ENCODE measurements at regions not wholly inside any gene's neighbourhood (a gene's known extent, or its start where the extent isn't known, plus 50 kb on each side); places are given as distances from the start of the nearest gene placed in this dataset.

DNA sequence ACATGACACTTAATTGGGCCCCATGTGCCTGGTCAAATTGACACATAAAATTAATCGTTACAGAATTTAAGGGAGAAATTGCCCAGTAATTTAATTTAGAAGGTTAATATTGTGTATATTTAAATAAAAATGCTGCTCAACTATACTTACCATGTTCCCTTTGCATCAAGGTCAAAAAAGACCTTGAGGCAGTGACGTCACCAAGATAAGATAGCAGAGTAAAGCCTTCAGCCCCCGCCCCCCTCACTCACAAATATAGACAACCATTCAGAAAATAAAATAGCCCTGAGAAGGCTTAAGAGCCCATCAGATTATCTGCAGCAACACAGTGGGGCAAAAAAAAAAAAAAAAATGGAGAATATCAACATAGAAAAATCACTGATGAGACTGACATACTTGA lies 785.7 kb downstream of the CCDC85A start:
- TF ChIP-seq, protein P1, sequence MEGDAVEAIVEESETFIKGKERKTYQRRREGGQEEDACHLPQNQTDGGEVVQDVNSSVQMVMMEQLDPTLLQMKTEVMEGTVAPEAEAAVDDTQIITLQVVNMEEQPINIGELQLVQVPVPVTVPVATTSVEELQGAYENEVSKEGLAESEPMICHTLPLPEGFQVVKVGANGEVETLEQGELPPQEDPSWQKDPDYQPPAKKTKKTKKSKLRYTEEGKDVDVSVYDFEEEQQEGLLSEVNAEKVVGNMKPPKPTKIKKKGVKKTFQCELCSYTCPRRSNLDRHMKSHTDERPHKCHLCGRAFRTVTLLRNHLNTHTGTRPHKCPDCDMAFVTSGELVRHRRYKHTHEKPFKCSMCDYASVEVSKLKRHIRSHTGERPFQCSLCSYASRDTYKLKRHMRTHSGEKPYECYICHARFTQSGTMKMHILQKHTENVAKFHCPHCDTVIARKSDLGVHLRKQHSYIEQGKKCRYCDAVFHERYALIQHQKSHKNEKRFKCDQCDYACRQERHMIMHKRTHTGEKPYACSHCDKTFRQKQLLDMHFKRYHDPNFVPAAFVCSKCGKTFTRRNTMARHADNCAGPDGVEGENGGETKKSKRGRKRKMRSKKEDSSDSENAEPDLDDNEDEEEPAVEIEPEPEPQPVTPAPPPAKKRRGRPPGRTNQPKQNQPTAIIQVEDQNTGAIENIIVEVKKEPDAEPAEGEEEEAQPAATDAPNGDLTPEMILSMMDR (IDR thresholded peaks at IDR 0.05; ENCODE audit: extremely low read depth in 1 of 2, insufficient read depth in 1 of 2, low read depth in 1 of 2, low read length in 2 of 2): no peak
- TF ChIP-seq GATA2 (IDR thresholded peaks at IDR 0.05; ENCODE audit: insufficient read depth, insufficient read length, low read depth, low read length) (no peak), POLR2A (IDR thresholded peaks at IDR 0.05; ENCODE audit: low read depth, low read length) (no peak), MYC (IDR thresholded peaks at IDR 0.05; ENCODE audit: low read depth, low read length) (no peak)

Data from endothelial cell of umbilical vein (primary cell).